NCI-H2081 (cell line): ENCODE measurements at regions not wholly inside any gene's neighbourhood (a gene's known extent, or its start where the extent isn't known, plus 50 kb on each side); places are given as distances from the start of the nearest gene placed in this dataset.

Experiments used
- DNase-seq, 2 experiments: peaks; one replicate each; lab custom pipeline; 2025; lab: John Stamatoyannopoulos, UW

DNA sequence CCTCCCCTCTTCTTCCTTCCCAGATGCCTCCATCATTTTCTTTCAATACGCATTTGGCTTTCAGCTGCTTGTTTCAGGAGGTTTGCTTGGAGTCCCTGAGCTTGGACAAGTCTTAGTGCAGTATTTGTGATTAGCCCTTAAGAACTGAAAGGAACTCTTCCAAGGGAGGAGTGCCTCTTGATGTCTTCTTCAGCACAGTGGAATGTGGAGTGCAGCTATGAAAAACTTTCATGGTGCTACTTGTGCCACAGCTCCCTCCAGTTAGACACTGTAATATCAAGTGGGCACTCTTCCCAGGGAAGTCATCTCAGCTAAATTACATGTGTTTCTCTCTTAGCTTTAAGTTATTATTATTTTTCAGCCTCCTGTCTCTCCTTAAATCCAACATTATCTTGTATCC, 173.1 kb downstream of the NECTIN3 start:
- no peak for DNase-seq

DNA sequence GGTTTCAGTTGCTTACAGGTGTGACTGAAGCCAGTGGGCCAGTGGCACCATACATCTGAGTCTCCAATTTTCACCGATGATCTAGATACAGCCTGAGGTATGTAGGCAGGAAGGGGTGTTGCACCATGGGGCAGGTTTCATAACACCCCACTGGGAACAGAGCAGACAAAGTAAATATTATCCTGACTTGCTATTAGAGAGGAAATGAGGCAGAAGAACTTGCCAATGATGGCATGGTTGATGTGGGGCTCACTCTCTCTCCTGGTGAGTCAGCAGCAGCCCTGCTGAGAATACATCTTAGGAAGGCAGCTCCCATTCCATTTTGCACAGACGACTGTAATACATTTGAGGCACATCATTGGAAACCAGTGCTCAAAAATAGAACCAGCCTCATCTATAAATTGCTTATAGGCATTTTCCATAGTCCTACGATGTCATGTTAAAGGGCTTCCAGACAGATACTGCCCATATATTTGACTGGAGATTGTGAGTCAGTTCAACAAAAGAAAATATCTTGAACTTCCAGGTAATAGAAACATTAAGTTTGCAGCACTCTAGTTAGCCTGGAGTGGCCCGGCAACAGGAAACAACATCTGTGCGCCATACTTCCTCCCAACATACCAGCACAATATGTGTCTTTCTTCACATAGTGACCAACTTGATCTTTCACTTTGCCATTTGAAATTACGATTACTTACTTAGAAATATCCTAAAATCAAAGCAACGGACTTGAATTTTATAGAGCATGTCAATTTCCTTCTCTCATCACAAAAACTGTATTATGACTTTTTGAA, 175.5 kb downstream of the NECTIN3 start:
- peak in 1 of 2 experiments; percentile 34 for DNase-seq

DNA sequence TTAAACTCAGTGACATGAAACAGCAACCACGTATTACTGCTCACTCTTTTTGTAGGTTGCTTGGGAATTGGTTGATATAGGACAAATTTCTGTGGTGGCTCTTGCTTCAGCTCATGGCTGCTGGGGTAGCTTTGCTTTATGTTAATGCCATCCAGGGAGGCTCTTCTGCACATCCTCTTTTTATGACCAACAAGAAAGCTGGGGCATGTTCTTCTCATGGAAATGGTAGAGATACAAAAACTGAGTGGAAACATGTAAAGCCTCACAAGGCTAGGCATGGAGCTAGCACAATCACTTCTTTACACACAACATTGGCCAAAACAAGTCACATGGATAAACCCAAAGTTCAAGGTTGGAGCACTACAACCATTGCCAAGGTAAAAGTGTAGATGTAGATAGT, 176.8 kb downstream of the NECTIN3 start:
- no peak for DNase-seq

DNA sequence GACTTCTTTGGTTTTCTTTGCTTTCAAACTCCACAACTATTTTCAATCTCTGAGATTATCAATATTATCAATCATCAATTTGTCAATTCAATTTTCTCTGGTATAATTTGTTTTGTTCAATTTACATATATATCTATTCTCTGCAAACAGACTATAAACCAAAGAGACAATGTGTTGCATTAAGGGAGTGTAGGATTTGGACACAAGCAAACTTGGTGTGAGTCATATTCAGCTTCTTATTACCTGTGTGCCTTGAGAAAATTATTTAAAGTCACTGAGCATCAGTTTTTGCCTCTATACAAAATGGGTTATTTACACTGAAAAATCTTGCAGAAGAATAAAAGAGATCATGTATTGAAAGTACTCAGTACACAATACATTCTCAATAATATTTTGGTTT, 177.8 kb downstream of the NECTIN3 start:
- no peak for DNase-seq

DNA sequence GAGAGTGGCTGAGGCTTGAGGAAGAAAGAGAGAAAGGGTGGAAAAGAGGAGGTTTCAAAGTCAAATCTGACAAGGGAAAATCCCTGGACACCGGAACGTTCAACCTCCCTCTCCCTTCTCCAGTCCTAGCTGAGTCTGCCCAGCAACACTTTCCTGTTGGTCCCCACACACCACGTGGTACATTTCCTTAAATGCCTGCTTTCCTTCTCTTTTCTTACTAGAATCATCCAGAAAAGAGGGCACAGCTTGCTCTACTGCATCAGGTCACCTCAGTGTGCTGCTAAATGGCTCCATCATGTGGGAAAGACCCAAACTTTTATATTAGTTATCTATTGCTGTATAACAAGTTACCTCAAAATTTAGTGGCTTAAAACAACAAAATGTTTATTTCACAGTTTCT, 181.2 kb downstream of the NECTIN3 start:
- DNase-seq: no peak

DNA sequence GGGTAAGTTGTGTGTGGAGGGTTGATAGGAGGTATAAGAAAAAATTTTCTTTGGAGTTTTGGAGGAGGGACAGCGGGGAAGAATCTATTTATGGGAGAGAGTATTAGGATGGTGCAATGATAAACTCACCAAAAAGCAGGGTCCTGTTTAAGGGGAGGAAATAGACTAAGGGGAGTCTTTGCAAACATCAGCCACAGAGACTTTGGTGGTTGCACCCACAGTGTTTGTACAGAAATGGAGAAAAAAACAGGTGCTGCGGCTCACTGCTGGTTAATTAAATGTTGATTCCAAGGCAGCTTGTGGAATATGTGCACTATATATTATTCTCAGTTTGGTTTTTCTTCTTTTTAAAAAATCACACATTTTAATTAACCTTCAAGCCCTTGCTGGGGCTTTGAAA, 182.1 kb downstream of the NECTIN3 start:
- DNase-seq: no peak

DNA sequence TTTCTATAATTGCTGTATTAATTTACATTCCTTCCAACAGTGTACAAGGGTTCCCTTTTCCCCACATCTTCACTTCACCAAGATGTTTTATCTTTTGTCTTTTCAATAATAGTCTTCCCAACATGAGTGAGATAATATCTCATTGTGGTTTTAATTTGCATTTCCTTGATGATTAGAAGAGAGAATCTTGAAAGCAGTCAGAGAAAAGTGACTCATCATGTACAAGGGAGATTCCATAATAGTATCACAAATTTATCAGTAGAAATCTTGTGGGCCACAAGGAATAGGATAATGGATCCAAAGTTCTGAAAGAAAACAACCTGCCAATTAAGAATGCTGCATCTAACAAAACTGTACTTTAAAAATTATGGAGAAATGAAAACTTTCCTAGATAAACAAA, 189.3 kb downstream of the NECTIN3 start:
- no peak for DNase-seq

DNA sequence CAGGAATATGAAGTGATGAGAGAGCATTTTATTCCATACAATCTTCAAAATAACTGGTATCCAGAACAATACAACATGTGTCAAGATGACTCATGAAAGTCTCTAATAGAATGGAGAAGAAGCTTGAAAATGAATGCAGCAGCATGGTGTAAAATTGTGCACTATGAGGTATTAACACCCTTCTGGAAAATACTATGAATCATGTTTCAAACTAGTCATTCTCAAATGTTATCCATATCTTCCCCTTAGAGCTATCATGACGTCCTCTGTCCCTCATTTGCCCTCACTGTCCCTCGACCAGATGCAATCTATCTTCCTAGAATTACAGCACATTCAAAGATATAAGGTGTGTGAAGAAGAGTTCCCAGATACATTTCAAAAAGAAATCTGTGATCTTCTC, 198.2 kb downstream of the NECTIN3 start:
- DNase-seq: no peak

DNA sequence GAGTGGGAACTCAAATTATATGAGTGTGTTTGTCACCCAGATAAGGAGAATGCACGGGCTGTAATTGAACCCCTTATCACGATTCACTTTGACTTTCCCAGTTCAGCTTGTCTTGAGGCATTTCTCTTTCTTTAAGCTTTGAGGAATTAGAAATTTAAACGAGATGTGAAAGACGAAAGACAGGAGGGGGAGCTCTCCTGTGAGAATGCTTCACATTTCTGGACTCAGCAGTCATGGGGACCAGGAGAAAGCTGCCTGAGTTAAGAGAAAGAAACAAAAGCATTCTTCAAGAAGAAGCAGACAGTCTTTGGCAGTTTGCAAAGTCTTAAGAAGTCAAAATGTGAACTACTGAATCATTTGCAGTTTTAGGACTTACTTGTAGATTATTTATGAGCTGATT, 205.6 kb downstream of the NECTIN3 start:
- no peak for DNase-seq

DNA sequence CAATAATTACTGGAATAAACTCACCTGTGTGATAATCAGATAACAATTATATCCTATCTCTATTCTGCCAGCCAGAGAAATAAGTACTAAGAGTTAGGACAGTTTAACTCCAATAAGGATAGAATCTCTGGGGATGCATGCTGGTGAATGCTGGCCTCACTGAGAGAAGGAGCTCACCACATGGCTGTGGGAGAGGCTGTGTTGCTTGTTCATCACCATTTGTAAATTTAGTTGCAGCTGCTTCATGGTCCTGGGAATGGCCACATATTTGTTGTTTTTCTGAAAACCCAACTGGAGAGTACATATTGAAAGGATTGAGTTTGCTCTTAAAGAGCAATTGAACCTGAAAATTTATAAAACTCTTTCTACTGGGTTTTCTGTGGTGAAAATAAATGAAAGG, 207.3 kb downstream of the NECTIN3 start:
- no peak for DNase-seq

DNA sequence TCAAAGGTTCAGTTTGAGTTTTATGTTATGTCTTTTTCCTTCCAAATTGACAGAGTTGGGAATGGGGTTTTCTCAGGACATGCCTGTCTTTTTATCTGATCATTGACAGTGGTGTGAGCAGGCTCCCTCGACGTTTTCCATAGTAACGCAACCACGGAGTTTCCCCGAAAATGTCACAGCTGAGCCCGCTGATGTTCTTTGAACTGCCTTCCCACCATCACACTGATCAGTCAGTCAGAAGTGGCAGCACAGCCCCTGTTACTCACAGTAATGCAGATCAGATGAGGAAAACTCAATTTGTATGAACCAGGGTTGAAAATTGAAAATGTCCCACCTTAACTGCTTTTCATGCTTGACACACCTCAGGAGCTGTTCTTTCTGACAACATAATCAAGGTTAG, 210.4 kb downstream of the NECTIN3 start:
- no peak for DNase-seq

DNA sequence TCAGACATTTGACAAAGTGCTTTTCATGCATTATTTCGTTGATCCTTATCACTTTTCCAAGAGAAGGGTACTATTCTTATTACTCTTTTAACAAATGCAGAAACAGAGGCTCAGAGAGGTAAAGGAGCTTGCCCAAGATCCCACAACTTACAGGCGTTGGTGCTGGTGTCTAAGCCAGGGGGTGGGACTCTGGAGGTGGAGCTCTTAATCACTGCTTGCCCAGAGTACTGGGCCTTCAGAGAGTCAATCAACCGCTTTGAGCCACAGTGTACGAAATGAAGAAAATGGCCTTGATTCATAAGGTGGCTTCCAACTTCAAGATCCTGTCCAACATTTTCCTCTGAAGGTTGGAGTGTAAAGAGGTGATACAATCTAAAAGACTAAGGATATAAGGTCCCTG, 211.5 kb downstream of the NECTIN3 start:
- DNase-seq: no peak

DNA sequence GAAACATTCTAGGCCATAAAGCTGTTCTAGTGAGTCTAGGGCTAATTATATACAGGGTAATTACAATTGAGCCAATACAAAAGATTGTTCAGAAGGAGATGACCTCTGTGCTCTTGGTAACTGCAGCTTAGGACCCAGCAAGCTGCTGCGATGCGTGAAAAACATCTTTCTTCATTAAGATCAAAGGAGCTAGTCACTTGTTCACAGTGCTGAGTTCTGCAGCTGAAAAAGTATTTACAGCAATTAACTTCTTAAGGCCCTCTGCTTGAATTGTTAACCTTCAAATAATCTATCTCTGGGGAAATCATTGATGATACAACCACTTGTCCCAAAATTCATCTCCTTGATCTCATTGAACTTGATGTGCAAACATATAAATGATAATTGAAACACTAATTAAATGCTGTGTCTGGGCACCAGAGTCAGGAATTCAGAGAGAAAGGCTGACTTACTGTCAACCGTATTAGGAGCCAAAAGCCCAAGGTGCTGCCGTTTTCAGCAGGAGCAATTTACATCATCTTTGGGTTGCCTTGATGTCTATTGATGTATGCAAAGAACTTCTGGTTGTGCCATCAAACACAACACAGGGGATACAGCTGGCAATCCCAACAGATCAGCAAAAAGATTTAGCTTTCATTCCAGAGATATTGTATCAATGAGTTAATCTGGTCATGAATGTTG, 213.0 kb downstream of the NECTIN3 start:
- DNase-seq: no peak

DNA sequence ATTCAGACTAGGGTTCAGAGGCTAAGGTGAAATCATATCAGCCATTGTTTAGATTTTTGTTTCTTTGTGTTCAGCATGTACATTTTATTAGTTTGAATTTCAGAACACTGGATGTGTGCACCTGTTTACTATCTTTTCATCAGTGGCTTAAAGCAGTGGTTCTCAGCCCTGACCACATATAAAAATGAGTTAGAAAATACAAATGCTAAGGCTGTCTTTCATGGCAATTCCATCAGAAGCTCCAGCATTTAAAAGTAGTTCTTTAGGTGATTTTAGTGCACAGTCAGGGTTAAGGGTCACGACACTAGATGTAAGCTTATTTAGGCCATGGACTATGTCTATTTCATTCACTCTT, 213.5 kb downstream of the NECTIN3 start:
- no peak for DNase-seq

DNA sequence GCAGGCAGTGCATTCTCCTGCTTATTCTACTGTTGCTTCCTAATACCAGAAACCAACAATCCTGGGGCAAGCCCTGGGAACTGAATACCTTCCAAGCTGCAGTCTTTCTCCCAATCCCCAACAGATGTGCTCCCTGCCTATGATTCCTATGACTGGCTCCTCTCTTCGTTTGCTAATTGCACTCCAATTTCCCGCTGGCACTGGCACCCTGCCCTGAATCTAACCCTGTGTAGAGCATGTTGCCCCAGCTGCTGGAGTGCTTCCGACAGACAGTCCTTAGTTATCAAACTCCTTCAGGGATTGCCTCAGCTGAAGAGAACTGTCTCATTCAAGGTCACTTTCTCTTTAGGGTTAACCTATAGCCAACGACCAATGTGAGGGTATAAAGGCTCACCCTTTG, 214.1 kb downstream of the NECTIN3 start:
- peak; percentile 80 to 92 for DNase-seq

DNA sequence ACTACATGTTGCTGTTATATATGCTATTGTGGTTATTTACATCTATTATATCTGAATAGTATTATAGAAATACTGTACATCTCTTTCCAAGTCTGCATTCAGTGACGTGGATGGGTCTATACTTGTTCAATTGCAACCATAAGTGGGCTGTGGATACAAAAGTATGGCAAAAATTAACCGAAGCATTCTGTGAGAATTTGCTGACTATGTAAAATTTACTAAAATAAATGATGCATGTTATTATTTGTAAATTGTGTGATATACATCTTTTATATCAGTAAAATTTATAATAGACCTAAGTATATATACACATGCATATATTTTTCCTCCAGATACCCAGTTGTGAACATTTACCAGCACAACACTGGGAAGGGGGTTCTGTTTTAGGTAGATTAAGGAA, 215.1 kb downstream of the NECTIN3 start:
- DNase-seq: no peak

DNA sequence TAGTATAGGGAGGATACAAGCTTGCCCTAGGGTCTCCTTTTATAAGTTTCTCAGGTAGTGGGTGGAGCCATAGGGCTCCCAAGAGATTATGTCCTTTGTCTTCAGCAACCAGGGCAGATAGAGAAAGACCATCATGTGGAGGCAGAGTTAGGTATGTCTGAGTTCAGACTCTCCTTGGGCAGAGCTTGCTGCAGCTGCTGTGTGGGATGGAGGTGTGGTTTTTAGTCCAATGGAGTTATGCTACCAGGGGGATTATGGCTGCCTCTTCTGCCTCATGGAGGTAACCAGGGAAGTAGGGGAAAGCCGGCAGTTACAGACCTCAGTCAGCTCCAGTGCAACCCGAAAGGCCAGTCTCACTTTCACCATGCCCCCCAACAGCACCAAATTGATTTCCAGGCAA, 220.5 kb downstream of the NECTIN3 start:
- DNase-seq: no peak

DNA sequence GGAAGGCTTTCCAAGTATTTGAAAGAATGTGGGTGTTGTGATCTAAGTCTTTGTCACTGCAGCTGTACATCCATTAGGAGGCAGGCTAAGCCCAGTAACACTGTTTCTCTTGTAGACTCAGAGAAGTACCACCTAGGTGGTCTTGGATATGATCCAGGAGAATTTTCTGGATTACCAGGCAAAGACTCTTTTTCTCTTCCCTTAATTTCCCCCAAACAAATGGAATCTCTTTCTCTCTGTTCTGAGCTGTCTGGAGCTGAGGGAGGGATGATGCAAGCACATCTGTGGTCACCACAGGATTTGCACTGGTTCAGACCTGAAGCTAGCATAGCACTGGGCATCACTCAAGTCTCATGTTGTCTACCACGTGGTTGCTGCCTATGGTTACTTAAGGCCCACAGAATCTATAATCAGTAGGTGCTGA, 227.6 kb downstream of the NECTIN3 start:
- no peak for DNase-seq

DNA sequence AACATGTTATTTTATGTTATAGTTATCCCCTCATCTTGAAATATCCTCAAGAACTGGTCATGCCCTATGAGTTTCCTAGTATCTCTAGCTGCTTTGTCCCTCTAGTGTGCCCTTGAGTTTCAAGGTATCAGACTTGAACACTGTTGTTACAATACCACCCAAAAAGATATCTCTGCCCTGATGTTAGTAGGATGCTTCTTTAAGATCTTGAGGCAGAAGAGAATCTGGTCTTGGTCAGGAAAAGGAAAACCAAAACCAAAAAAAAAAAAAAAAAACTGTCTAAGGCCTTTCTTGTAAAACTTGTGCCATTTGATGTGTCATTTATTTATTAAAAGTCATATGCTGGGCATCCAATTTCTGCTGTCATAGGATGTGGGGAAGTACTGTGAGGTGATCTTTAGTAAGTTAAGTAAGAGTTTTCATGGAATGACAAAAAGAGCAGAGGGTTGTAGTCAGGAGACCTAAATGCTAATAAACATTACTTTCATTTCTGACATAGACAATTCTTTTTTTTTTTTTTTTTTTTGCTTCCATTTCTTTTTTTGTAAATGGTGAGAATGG, 229.7 kb downstream of the NECTIN3 start:
- DNase-seq: no peak

DNA sequence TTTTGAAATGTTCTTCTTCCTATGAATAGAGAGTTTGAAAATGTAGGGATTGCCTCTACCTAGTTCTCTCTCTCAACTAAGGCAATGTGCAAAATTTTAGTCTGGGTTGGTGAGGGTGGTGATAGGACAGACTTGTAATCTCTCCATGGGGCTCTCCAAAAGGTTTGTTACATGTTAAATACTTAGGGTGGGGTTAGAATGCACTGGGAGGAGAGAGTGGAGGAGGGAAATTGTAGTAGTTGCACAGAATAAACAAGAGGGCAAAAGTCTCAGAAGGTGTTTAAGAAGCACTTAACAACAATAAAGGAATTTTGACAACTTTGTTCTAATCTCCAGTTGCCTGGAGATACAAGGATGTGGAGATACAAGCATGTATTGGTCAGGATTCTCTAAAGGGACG, 230.4 kb downstream of the NECTIN3 start:
- DNase-seq: no peak

DNA sequence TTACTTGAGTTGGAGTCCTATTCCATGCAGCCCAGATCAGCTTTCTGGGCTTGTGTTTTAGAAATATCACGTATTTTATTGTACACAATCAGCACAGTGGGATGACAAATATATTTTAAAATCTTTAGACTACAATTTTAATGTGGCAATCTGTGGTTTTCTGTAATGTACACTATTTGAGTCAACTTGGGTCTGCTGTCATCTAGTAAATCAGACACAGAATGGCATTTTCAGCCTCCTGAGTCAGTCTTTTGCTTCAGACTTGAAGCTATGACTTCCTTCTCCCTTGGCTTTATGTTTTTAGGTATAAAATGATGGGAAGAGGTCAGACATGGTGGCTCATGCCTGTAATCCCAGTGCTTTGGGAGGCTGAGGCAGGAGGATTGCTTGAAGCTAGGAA, 232.1 kb downstream of the NECTIN3 start:
- no peak for DNase-seq

DNA sequence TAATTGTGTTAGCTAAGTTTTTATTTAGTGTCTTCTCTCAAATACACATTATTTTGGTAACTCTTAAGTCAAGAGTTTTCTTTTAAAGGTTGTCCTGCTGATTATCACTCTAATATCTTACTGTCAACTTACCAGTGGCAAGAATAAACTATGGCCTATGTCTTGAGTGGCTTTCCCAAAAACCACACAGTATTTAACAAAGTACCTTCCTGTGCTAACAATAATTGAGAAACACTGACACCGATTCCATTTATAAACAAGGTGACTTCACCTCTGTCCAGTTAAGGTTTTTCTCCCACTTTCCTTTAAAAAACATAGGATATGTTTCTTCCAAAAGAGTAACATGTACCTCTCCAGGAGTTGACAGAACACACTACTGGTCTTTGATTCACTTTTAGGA, 234.3 kb upstream of the CD96 start:
- no peak for DNase-seq

DNA sequence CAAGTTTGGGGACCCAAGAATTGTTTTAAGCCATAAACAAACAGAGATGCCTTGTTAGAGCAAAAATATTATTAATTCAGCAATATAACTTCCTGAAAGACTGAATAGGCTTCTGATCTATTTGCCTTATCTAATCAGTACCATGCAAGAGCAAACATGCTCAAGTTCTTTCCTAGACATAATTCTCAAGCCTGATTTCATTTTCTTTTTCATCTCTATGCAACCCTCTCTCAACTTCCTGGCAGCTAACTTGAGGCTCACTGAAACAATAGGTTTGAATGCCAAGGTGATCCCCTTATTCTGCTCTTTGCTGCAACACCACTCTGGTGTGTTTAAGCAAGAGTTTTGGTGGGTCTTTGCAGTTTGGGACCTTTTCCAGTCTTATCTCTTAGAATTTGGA, 230.9 kb upstream of the CD96 start:
- DNase-seq: no peak
